H9 (cell line): ENCODE measurements at regions not wholly inside any gene's neighbourhood (a gene's known extent, or its start where the extent isn't known, plus 50 kb on each side); places are given as distances from the start of the nearest gene placed in this dataset.

Experiments
- DNase-seq: peaks from one replicate; pipeline ENCODE4 v3.0.0-alpha.2; 2017
- H2AFZ ChIP-seq: one replicate; pipeline ENCODE4 v1.6.1; 2013; ENCODE audit warnings: mild to moderate bottlenecking, low read length, control low read depth, moderate library complexity
- H2AK5ac ChIP-seq: 2 replicates; pipeline ENCODE4 v1.6.1; 2013; ENCODE audit warnings: low read length, control low read depth, mixed read lengths; ENCODE audit not compliant: insufficient read length
- H2BK120ac ChIP-seq: one replicate; pipeline ENCODE4 v1.6.1; 2013; ENCODE audit warnings: low read depth, mild to moderate bottlenecking, low read length, control low read depth, inconsistent platforms; ENCODE audit not compliant: poor library complexity, severe bottlenecking
- H2BK12ac ChIP-seq: 2 replicates; pipeline ENCODE4 v1.6.1; 2013; ENCODE audit warnings: low read length, control low read depth, mixed read lengths, low read depth; ENCODE audit not compliant: insufficient read length
- H2BK15ac ChIP-seq: 2 replicates; pipeline ENCODE4 v1.6.1; 2013; ENCODE audit warnings: low read depth, low read length, control low read depth
- H2BK20ac ChIP-seq: one replicate; pipeline ENCODE4 v1.6.1; 2013; ENCODE audit warnings: low read depth, mild to moderate bottlenecking, low read length, control low read depth, inconsistent platforms; ENCODE audit not compliant: poor library complexity, severe bottlenecking
- H2BK5ac ChIP-seq: 2 replicates; pipeline ENCODE4 v1.6.1; 2013; ENCODE audit warnings: low read length, control low read depth, mixed read lengths; ENCODE audit not compliant: insufficient read length
- H3K14ac ChIP-seq: 2 replicates; pipeline ENCODE4 v1.6.1; 2013; ENCODE audit warnings: low read length, control low read depth; ENCODE audit not compliant: insufficient read depth
- H3K18ac ChIP-seq: 2 replicates; pipeline ENCODE4 v1.6.1; 2013; ENCODE audit warnings: low read depth, mild to moderate bottlenecking, mixed read lengths, low read length, control low read depth; ENCODE audit not compliant: insufficient read length
- H3K23ac ChIP-seq: 2 replicates; pipeline ENCODE4 v1.6.1; 2013; ENCODE audit warnings: low read length, control low read depth, mixed read lengths, low read depth; ENCODE audit not compliant: insufficient read length
- H3K23me2 ChIP-seq: 2 replicates; pipeline ENCODE4 v1.6.1; 2013; ENCODE audit warnings: low read depth, mild to moderate bottlenecking, mixed read lengths, low read length, control low read depth; ENCODE audit not compliant: insufficient read length, poor library complexity, severe bottlenecking
- H3K27ac ChIP-seq: 2 replicates; pipeline ENCODE4 v1.5.1; 2013; ENCODE audit warnings: low read length, control low read depth, mixed read lengths, low read depth; ENCODE audit not compliant: insufficient read length
- H3K27me3 ChIP-seq: 2 replicates; pipeline ENCODE4 v1.6.1; 2013; ENCODE audit warnings: low read length, control low read depth, inconsistent platforms; ENCODE audit not compliant: insufficient read depth
- H3K4ac ChIP-seq: 2 replicates; pipeline ENCODE4 v1.6.1; 2013; ENCODE audit warnings: low read depth, mild to moderate bottlenecking, control low read depth, inconsistent platforms, low read length, moderate library complexity
- H3K4me1 ChIP-seq: 2 replicates; pipeline ENCODE4 v1.6.1; 2013; ENCODE audit warnings: low read length, control low read depth, inconsistent platforms; ENCODE audit not compliant: insufficient read depth
- H3K4me2 ChIP-seq: 2 replicates; pipeline ENCODE4 v1.6.1; 2013; ENCODE audit warnings: low read length, control low read depth, mixed read lengths; ENCODE audit not compliant: insufficient read length, insufficient read depth
- H3K56ac ChIP-seq: 2 replicates; pipeline ENCODE4 v1.6.1; 2013; ENCODE audit warnings: low read depth, mild to moderate bottlenecking, mixed read lengths, low read length, control low read depth; ENCODE audit not compliant: insufficient read length
- H3K79me1 ChIP-seq: 2 replicates; pipeline ENCODE4 v1.6.1; 2013; ENCODE audit warnings: low read depth, mild to moderate bottlenecking, moderate library complexity, low read length, control low read depth, inconsistent platforms; ENCODE audit not compliant: insufficient read depth, poor library complexity, severe bottlenecking
- H3K79me2 ChIP-seq: 2 replicates; pipeline ENCODE4 v1.6.1; 2013; ENCODE audit warnings: low read length, control low read depth, inconsistent platforms; ENCODE audit not compliant: insufficient read depth
- H3K9ac ChIP-seq: 2 replicates; pipeline ENCODE4 v1.6.1; 2013; ENCODE audit warnings: low read length, control low read depth, mixed read lengths; ENCODE audit not compliant: insufficient read length; ENCODE audit errors: extremely low read depth
- H3K9me3 ChIP-seq: one replicate; pipeline ENCODE4 v1.6.1; 2013; ENCODE audit warnings: low read depth, low read length, inconsistent platforms; ENCODE audit not compliant: control insufficient read depth
- H3T11ph ChIP-seq: one replicate; pipeline ENCODE4 v1.6.1; 2013; ENCODE audit warnings: mild to moderate bottlenecking, low read length, control low read depth, inconsistent platforms
- H4K20me1 ChIP-seq: one replicate; pipeline ENCODE4 v1.6.1; 2013; ENCODE audit not compliant: control insufficient read depth, insufficient read length, insufficient read depth
- H4K5ac ChIP-seq: 2 replicates; pipeline ENCODE4 v1.6.1; 2013; ENCODE audit warnings: low read depth, mild to moderate bottlenecking, mixed read lengths, low read length, control low read depth; ENCODE audit not compliant: insufficient read length
- H4K8ac ChIP-seq: replicated peaks from 2 replicates; pipeline ENCODE4 v1.6.1; 2013; ENCODE audit warnings: low read length, control low read depth, mixed read lengths, low read depth; ENCODE audit not compliant: insufficient read length
- H4K91ac ChIP-seq: 2 replicates; pipeline ENCODE4 v1.6.1; 2013; ENCODE audit warnings: low read depth, mild to moderate bottlenecking, moderate library complexity, mixed read lengths, low read length, control low read depth; ENCODE audit not compliant: insufficient read length
- H3K27ac Mint-ChIP-seq, 3 experiments: 2 replicates in 2 of 3; 3 replicates in 1 of 3; pipeline ENCODE4 v1.8.0; 2020 to 2021; ENCODE audit warnings: mixed read lengths in 3 of 3, mild to moderate bottlenecking in 1 of 3, moderate library complexity in 1 of 3
- H3K27me3 Mint-ChIP-seq: 2 replicates; pipeline ENCODE4 v1.8.0; 2021; ENCODE audit warnings: low read depth, mild to moderate bottlenecking, moderate library complexity, mixed read lengths
- H3K36me3 Mint-ChIP-seq, 3 experiments: 2 replicates in 2 of 3; 3 replicates in 1 of 3; pipeline ENCODE4 v1.8.0; 2020 to 2021; ENCODE audit warnings: low read depth in 3 of 3, mixed read lengths in 3 of 3; ENCODE audit not compliant: insufficient read depth in 1 of 3
- H3K4me1 Mint-ChIP-seq, 2 experiments: 2 replicates each; pipeline ENCODE4 v1.8.0; 2020; ENCODE audit warnings: mixed read lengths in 2 of 2
- H3K4me3 Mint-ChIP-seq, 2 experiments: 2 replicates in 1 of 2; 3 replicates in 1 of 2; pipeline ENCODE4 v1.8.0; 2020 to 2021; ENCODE audit warnings: mild to moderate bottlenecking in 2 of 2, mixed read lengths in 2 of 2, moderate library complexity in 1 of 2
- H3K9me3 Mint-ChIP-seq, 2 experiments: 2 replicates in 1 of 2; 3 replicates in 1 of 2; pipeline ENCODE4 v1.8.0; 2020; ENCODE audit warnings: mild to moderate bottlenecking in 2 of 2, mixed read lengths in 2 of 2, moderate library complexity in 1 of 2
- CTCF ChIP-seq: fragments of 200-600 bp; sonication (generic); conservative IDR thresholded peaks from 3 replicates; pipeline ENCODE4 v1.8.0; 2021; ENCODE audit warnings: antibody characterized with exemption, mild to moderate bottlenecking
- WGBS: extraction: QIAGEN DNeasy Blood & Tissue Kit; methylation state at CpG from one replicate; pipeline ENCODE4 v1.1.7; 2013; ENCODE audit warnings: missing lambda C conversion rate, low lambda C conversion rate, mixed read lengths; ENCODE audit not compliant: insufficient read length; ENCODE audit errors: extremely low coverage; 5-methylcytosine and 5-hydroxymethylcytosine counted together

GRCh38 chr7:53776323-53776722 is 740.9 kb downstream of the POM121L12 start:
- H3K36me3 Mint-ChIP-seq, result no peaks in the 10 kb centered on the region
- Histone ChIP-seq H4K5ac (no peak overlapping the region), H3K23me2 (no peaks in the 10 kb centered on the region), H3K27ac (no peak overlapping the region), H3K14ac (no peak overlapping the region), H3T11ph (no peak overlapping the region), H3K4ac (no peak overlapping the region), H3K18ac (no peak overlapping the region), H2BK15ac (no peak overlapping the region), H3K9me3 (no peaks in the 10 kb centered on the region), H3K23ac (no peak overlapping the region), H3K79me2 (no peaks in the 10 kb centered on the region), H3K79me1 (no peaks in the 10 kb centered on the region), H4K8ac (no peak overlapping the region), H3K4me1 (no peaks in the 10 kb centered on the region), H3K9ac (no peak overlapping the region), H4K91ac (no peak overlapping the region), H2BK120ac (no peak overlapping the region), H3K56ac (no peak overlapping the region), H2BK20ac (no peak overlapping the region), H3K4me2 (no peak overlapping the region), H2AK5ac (no peak overlapping the region), H2BK5ac (no peak overlapping the region), H3K27me3 (no peaks in the 10 kb centered on the region), H2AFZ (no peak overlapping the region), H4K20me1 (no peaks in the 10 kb centered on the region), H2BK12ac (no peak overlapping the region)
- H3K27ac Mint-ChIP-seq, result no peak overlapping the region
- no peak for DNase-seq
- H3K4me1 Mint-ChIP-seq, result no peaks in the 10 kb centered on the region
- no peak overlapping the region for H3K4me3 Mint-ChIP-seq
- WGBS, result no CpG with 5 or more reads among the region's 1 CpG
- no peak for TF ChIP-seq CTCF
- no peaks in the 10 kb centered on the region for H3K9me3 Mint-ChIP-seq
- no peaks in the 10 kb centered on the region for H3K27me3 Mint-ChIP-seq
